IMR-90 (cell line): ENCODE measurements at regions not wholly inside any gene's neighbourhood (a gene's known extent, or its start where the extent isn't known, plus 50 kb on each side); places are given as distances from the start of the nearest gene placed in this dataset.

Experiments used
- ATAC-seq: fragments of 200-7000 bp; cut with Tn5 transposase; 2 replicates; pipeline ENCODE4 v1.9.1; 2020; ENCODE audit warnings: low read depth, mild to moderate bottlenecking, moderate library complexity
- BruUV-seq: library from RNA; stranded (reverse); fragments of 400-500 nt; replicated peaks from 2 replicates; lab custom pipeline; 2021; lab: Mats Ljungman, UMichigan
- CTCF ChIA-PET: fragments of 300-600 bp; formaldehyde crosslinking; extraction: SDS; loops from one replicate; lab custom pipeline; 2021; ENCODE audit warnings: antibody characterized with exemption; lab: Yijun Ruan, JAX
- POLR2A ChIA-PET: fragments of 300-600 bp; sonication (Branson Sonifier 250); formaldehyde crosslinking; loops from one replicate; lab custom pipeline; 2022; ENCODE audit warnings: antibody characterized with exemption; ENCODE audit not compliant: unreplicated experiment; lab: Charles Lee
- DNase-seq: peaks from one replicate; pipeline ENCODE4 v3.0.0; 2013
- H2AFZ ChIP-seq: replicated peaks from 2 replicates; pipeline ENCODE3; 2013; ENCODE audit warnings: low read length, mild to moderate bottlenecking; ENCODE audit not compliant: poor library complexity
- H2AK5ac ChIP-seq: 2 replicates; pipeline ENCODE4 v1.6.1; 2013; ENCODE audit warnings: low read depth, low read length, inconsistent platforms
- H2AK9ac ChIP-seq: replicated peaks from 2 replicates; pipeline ENCODE3; 2013; ENCODE audit warnings: mild to moderate bottlenecking, low read depth, low read length, moderate library complexity; ENCODE audit not compliant: poor library complexity
- H2BK120ac ChIP-seq: 2 replicates; pipeline ENCODE4 v1.6.1; 2013; ENCODE audit warnings: low read depth, low read length, inconsistent platforms
- H2BK15ac ChIP-seq: 3 replicates; pipeline ENCODE4 v1.6.1; 2013; ENCODE audit warnings: low read depth, low read length, inconsistent platforms
- H2BK20ac ChIP-seq: 2 replicates; pipeline ENCODE4 v1.6.1; 2013; ENCODE audit warnings: low read depth, mild to moderate bottlenecking, inconsistent platforms, low read length, moderate library complexity
- H2BK5ac ChIP-seq: 2 replicates; pipeline ENCODE4 v1.6.1; 2013; ENCODE audit warnings: mild to moderate bottlenecking, low read depth, low read length, inconsistent platforms; ENCODE audit not compliant: poor library complexity, severe bottlenecking
- H3K14ac ChIP-seq: replicated peaks from 2 replicates; pipeline ENCODE4 v1.6.1; 2013; ENCODE audit warnings: low read depth, low read length, inconsistent platforms
- H3K18ac ChIP-seq: 2 replicates; pipeline ENCODE4 v1.6.1; 2013; ENCODE audit warnings: low read depth, low read length, control low read depth
- H3K23ac ChIP-seq: 2 replicates; pipeline ENCODE4 v1.6.1; 2013; ENCODE audit warnings: low read depth, low read length, inconsistent platforms
- H3K27ac ChIP-seq: 2 replicates; pipeline ENCODE4 v1.5.1; 2013; ENCODE audit warnings: mild to moderate bottlenecking, control low read depth, low read length; ENCODE audit not compliant: insufficient read depth
- H3K27me3 ChIP-seq: 2 replicates; pipeline ENCODE4 v1.6.1; 2013; ENCODE audit warnings: low read length; ENCODE audit not compliant: control insufficient read depth, insufficient read depth
- H3K36me3 ChIP-seq: 2 replicates; pipeline ENCODE4 v1.6.1; 2013; ENCODE audit warnings: low read length, mixed read lengths; ENCODE audit not compliant: control insufficient read depth, insufficient read depth
- H3K4ac ChIP-seq: 2 replicates; pipeline ENCODE4 v1.6.1; 2013; ENCODE audit warnings: low read depth, low read length, inconsistent platforms
- H3K4me1 ChIP-seq: 2 replicates; pipeline ENCODE4 v1.6.1; 2013; ENCODE audit warnings: low read length, mixed read lengths; ENCODE audit not compliant: control insufficient read depth, insufficient read depth
- H3K4me2 ChIP-seq: 2 replicates; pipeline ENCODE4 v1.6.1; 2013; ENCODE audit warnings: low read depth, mild to moderate bottlenecking, control low read depth, low read length, moderate library complexity
- H3K4me3 ChIP-seq: 2 replicates; pipeline ENCODE4 v1.5.1; 2013; ENCODE audit warnings: low read depth, mild to moderate bottlenecking, control low read depth, low read length, moderate library complexity; ENCODE audit not compliant: insufficient read depth
- H3K56ac ChIP-seq: 2 replicates; pipeline ENCODE4 v1.6.1; 2013; ENCODE audit warnings: low read length, inconsistent platforms; ENCODE audit not compliant: insufficient read depth; ENCODE audit errors: extremely low read depth
- H3K79me1 ChIP-seq, 2 experiments: 2 replicates each; pipeline ENCODE4 v1.6.1; 2013; ENCODE audit warnings: low read length in 2 of 2, inconsistent platforms in 1 of 2, low read depth in 1 of 2
- H3K9ac ChIP-seq: 2 replicates; pipeline ENCODE4 v1.6.1; 2013; ENCODE audit warnings: low read depth, low read length, control low read depth
- H3K9me1 ChIP-seq: 2 replicates; pipeline ENCODE4 v1.6.1; 2013; ENCODE audit warnings: low read length, inconsistent platforms; ENCODE audit not compliant: insufficient read depth
- H3K9me3 ChIP-seq: 2 replicates; pipeline ENCODE4 v1.6.1; 2013; ENCODE audit warnings: low read length; ENCODE audit not compliant: control insufficient read depth, insufficient read depth
- H4K20me1 ChIP-seq: 2 replicates; pipeline ENCODE4 v1.6.1; 2013; ENCODE audit warnings: low read length, inconsistent platforms; ENCODE audit not compliant: insufficient read depth
- H4K5ac ChIP-seq: 2 replicates; pipeline ENCODE4 v1.6.1; 2013; ENCODE audit warnings: mild to moderate bottlenecking, low read depth, low read length, control low read depth
- H4K8ac ChIP-seq, 2 experiments: 2 replicates each; pipeline ENCODE4 v1.6.1; 2013; ENCODE audit warnings: low read depth in 2 of 2, low read length in 2 of 2, control low read depth in 1 of 2, inconsistent platforms in 1 of 2
- H4K91ac ChIP-seq: 2 replicates; pipeline ENCODE4 v1.6.1; 2013; ENCODE audit warnings: low read depth, low read length, inconsistent platforms; ENCODE audit not compliant: insufficient read depth
- BHLHE40 ChIP-seq: fragments of 150-350 bp; IDR thresholded peaks from 2 replicates; pipeline ENCODE4 v1.6.1; 2016; ENCODE audit warnings: mild to moderate bottlenecking, low read depth, low read length
- CEBPB ChIP-seq: IDR thresholded peaks from 2 replicates; pipeline ENCODE4 v1.6.1; 2012; ENCODE audit warnings: low read depth, low read length, improper control_type of control experiment
- CHD1 ChIP-seq: IDR thresholded peaks from 2 replicates; pipeline ENCODE4 v1.6.1; 2012; ENCODE audit warnings: low read depth, low read length, improper control_type of control experiment
- CTCF ChIP-seq: conservative IDR thresholded peaks from 2 replicates; pipeline ENCODE4 v1.5.1; 2012; ENCODE audit warnings: mild to moderate bottlenecking, low read depth, low read length, improper control_type of control experiment
- ELK1 ChIP-seq: fragments of 150-350 bp; IDR thresholded peaks from 2 replicates; pipeline ENCODE4 v1.6.1; 2016; ENCODE audit warnings: low read depth, mild to moderate bottlenecking, low read length, moderate library complexity, borderline replicate concordance
- FOS ChIP-seq: fragments of 150-350 bp; IDR thresholded peaks from 2 replicates; pipeline ENCODE4 v1.6.1; 2016; ENCODE audit warnings: low read depth, low read length
- MAFK ChIP-seq: IDR thresholded peaks from 2 replicates; pipeline ENCODE4 v1.6.1; 2012; ENCODE audit warnings: low read depth, low read length, improper control_type of control experiment
- MAZ ChIP-seq: IDR thresholded peaks from 2 replicates; pipeline ENCODE4 v1.6.1; 2012; ENCODE audit warnings: low read depth, mild to moderate bottlenecking, low read length, improper control_type of control experiment, moderate library complexity, borderline replicate concordance
- MXI1 ChIP-seq: IDR thresholded peaks from 2 replicates; pipeline ENCODE4 v1.6.1; 2012; ENCODE audit warnings: low read depth, mild to moderate bottlenecking, low read length, moderate library complexity, borderline replicate concordance
- NFE2L2 ChIP-seq: fragments of 150-350 bp; IDR thresholded peaks from 2 replicates; pipeline ENCODE4 v1.6.1; 2016; ENCODE audit warnings: low read depth, mild to moderate bottlenecking, low read length
- POLR2A ChIP-seq: IDR thresholded peaks from 2 replicates; pipeline ENCODE4 v1.6.1; 2012; ENCODE audit warnings: mild to moderate bottlenecking, low read depth, low read length
- RAD21 ChIP-seq: IDR thresholded peaks from 2 replicates; pipeline ENCODE4 v1.6.1; 2012; ENCODE audit warnings: low read length, improper control_type of control experiment
- RCOR1 ChIP-seq: IDR thresholded peaks from 2 replicates; pipeline ENCODE4 v1.6.1; 2012; ENCODE audit warnings: mild to moderate bottlenecking, low read length, improper control_type of control experiment; ENCODE audit not compliant: insufficient replicate concordance
- RFX5 ChIP-seq: IDR thresholded peaks from 2 replicates; pipeline ENCODE4 v1.8.0; 2012; ENCODE audit warnings: low read depth, mild to moderate bottlenecking, low read length, moderate library complexity
- SMC3 ChIP-seq: fragments of 150-350 bp; IDR thresholded peaks from 2 replicates; pipeline ENCODE4 v1.6.1; 2016; ENCODE audit warnings: low read depth, mild to moderate bottlenecking, antibody characterized with exemption, low read length, moderate library complexity
- USF2 ChIP-seq: fragments of 150-350 bp; IDR thresholded peaks from 2 replicates; pipeline ENCODE4 v1.6.1; 2017; ENCODE audit warnings: mild to moderate bottlenecking, antibody characterized with exemption, low read length, low read depth
- WGBS, 2 experiments: methylation state at CpG; one replicate each; pipeline versions ENCODE4 v1.1.5 to v1.1.7; 2013; ENCODE audit warnings: missing lambda C conversion rate in 2 of 2; ENCODE audit not compliant: insufficient read length in 1 of 2; ENCODE audit errors: extremely low coverage in 2 of 2; 5-methylcytosine and 5-hydroxymethylcytosine counted together
- dilution Hi-C: fragments of 300-500 bp; cut with HindIII; formaldehyde crosslinking; loops from one replicate; pipeline ENCODE4 v1.14.3; 2018; ENCODE audit warnings: low sequenced_read_pairs; ENCODE audit not compliant: unreplicated experiment
- in situ Hi-C: fragments of 300-500 bp; cut with MboI; formaldehyde crosslinking; loops from 3 replicates; pipeline ENCODE4 v1.14.3; 2019; ENCODE audit warnings: low sequenced_read_pairs, inconsistent platforms, mixed read lengths
- intact Hi-C: fragments of 100-400 bp; cut with micrococcal nuclease; formaldehyde crosslinking; loops from 2 replicates; pipeline ENCODE4 v1.10.0; 2022

- Histone ChIP-seq H3K56ac (no peak overlapping the region), H4K20me1 (no peaks in the 10 kb centered on the region), H3K23ac (no peak overlapping the region), H3K4me2 (no peak overlapping the region), H2AK9ac (no peak overlapping the region), H3K9me1 (no peaks in the 10 kb centered on the region), H3K79me1 (no peaks in the 10 kb centered on the region), H4K8ac (no peak overlapping the region), H3K14ac (no peak overlapping the region), H3K4me1 (no peaks in the 10 kb centered on the region), H3K4me3 (no peak overlapping the region), H2BK5ac (no peak overlapping the region), H2BK15ac (no peak overlapping the region), H3K27me3 (peaks cover 10% of the 10 kb centered on the region; the same call in 1 of the 2 replicates), H3K4ac (no peak overlapping the region), H2BK120ac (no peak overlapping the region), H2AK5ac (no peak overlapping the region), H4K91ac (no peak overlapping the region), H4K5ac (no peak overlapping the region), H3K18ac (no peak overlapping the region), H2AFZ (no peak overlapping the region), H3K9ac (no peak overlapping the region), H3K27ac (no peak overlapping the region), H3K9me3 (peaks cover 16% of the 10 kb centered on the region), H3K36me3 (no peaks in the 10 kb centered on the region), H2BK20ac (no peak overlapping the region)
- CTCF ChIA-PET = no interaction called here
- intact Hi-C loops (no loop called here), dilution Hi-C loops (no loop called here), in situ Hi-C loops (no loop called here)
- ATAC-seq (no peak), DNase-seq (no peak)
- TF ChIP-seq MAFK (no peak), CTCF (no peak), FOS (no peak), USF2 (no peak), ELK1 (no peak), RCOR1 (no peak), CHD1 (no peak), MXI1 (no peak), CEBPB (no peak), POLR2A (no peak), MAZ (no peak), RFX5 (no peak), RAD21 (no peak), SMC3 (no peak), BHLHE40 (no peak), NFE2L2 (no peak)
- no CpG with 5 or more reads among the region's 2 CpGs for WGBS, 2 experiments
- no TSS peak for BruUV-seq
- POLR2A ChIA-PET = no interaction called here
These were observed 57.2 kb upstream of the ENPP7 start for GRCh38 chr17:79673517-79673916.
